NB4 (cell line): ENCODE measurements at regions not wholly inside any gene's neighbourhood (a gene's known extent, or its start where the extent isn't known, plus 50 kb on each side); places are given as distances from the start of the nearest gene placed in this dataset.

Experiments used
- DNase-seq: peaks from one replicate; pipeline ENCODE4 v3.0.0; 2010; ENCODE audit warnings: low read depth
- H3K4me3 ChIP-seq: one replicate; pipeline ENCODE4 v1.5.1; 2011; ENCODE audit warnings: mild to moderate bottlenecking, low read depth, low read length, moderate library complexity
- CTCF ChIP-seq: IDR thresholded peaks from one replicate; pipeline ENCODE4 v1.5.1; 2012; ENCODE audit warnings: low read depth, low read length
- MAX ChIP-seq: IDR thresholded peaks from 2 replicates; pipeline ENCODE4 v1.6.1; 2011; ENCODE audit warnings: low read depth, low read length
- MYC ChIP-seq: IDR thresholded peaks from 2 replicates; pipeline ENCODE4 v1.6.1; 2011; ENCODE audit warnings: low read depth, low read length
- POLR2A ChIP-seq: IDR thresholded peaks from 2 replicates; pipeline ENCODE4 v1.6.1; 2011; ENCODE audit warnings: mild to moderate bottlenecking; ENCODE audit not compliant: insufficient read length; ENCODE audit errors: extremely low read depth

GRCh38 chr20:39795401-39796272 is 833.5 kb downstream of the DHX35 start:
- DNase-seq: no peak
- TF ChIP-seq CTCF: no peak
- no peak for TF ChIP-seq MAX
- no peak for TF ChIP-seq MYC
- no peak for TF ChIP-seq POLR2A
- no peak overlapping the region for H3K4me3 ChIP-seq

GRCh38 chr20:39792334-39792733 is 830.2 kb downstream of the DHX35 start:
- H3K4me3 ChIP-seq: no peak overlapping the region
- TF ChIP-seq CTCF: no peak
- no peak for DNase-seq

GRCh38 chr20:39789411-39789810 is 827.3 kb downstream of the DHX35 start:
- DNase-seq: no peak
- no peak for TF ChIP-seq POLR2A
- no peak for TF ChIP-seq MAX
- no peak for TF ChIP-seq MYC
- no peak for TF ChIP-seq CTCF
- no peak overlapping the region for H3K4me3 ChIP-seq

GRCh38 chr20:39785252-39785917 is 823.2 kb downstream of the DHX35 start:
- no peak for TF ChIP-seq MAX
- TF ChIP-seq MYC: no peak
- no peak for TF ChIP-seq POLR2A
- H3K4me3 ChIP-seq: no peak overlapping the region
- DNase-seq: no peak

GRCh38 chr20:39784693-39785092 is 822.5 kb downstream of the DHX35 start:
- TF ChIP-seq CTCF (no peak), MAX (no peak), POLR2A (no peak), MYC (no peak)
- DNase-seq: no peak
- no peak overlapping the region for H3K4me3 ChIP-seq

GRCh38 chr20:39778847-39779604 is 816.9 kb downstream of the DHX35 start:
- TF ChIP-seq MYC: no peak
- TF ChIP-seq CTCF: no peak
- TF ChIP-seq POLR2A: no peak
- TF ChIP-seq MAX: no peak
- H3K4me3 ChIP-seq: no peak overlapping the region
- no peak for DNase-seq
